T-helper 22 cell (primary cell): ENCODE measurements at regions not wholly inside any gene's neighbourhood (a gene's known extent, or its start where the extent isn't known, plus 50 kb on each side); places are given as distances from the start of the nearest gene placed in this dataset.

ENCODE experiments used
- DNase-seq: peaks from one replicate; pipeline ENCODE4 v3.0.0-alpha.2; 2020; ENCODE audit warnings: low read depth

- no peak for DNase-seq
Observed at GRCh38 chr14:100467046-100467750, 120.0 kb downstream of the BEGAIN start.

- DNase-seq, result no peak
Observed at GRCh38 chr14:100467939-100468338, 119.3 kb downstream of the BEGAIN start.

- no peak for DNase-seq
Observed at GRCh38 chr14:100468557-100468956, 118.7 kb downstream of the BEGAIN start.

- DNase-seq, result no peak
Observed at GRCh38 chr14:100469632-100470522, 117.3 kb downstream of the BEGAIN start.

- no peak for DNase-seq
Observed at GRCh38 chr14:100470523-100470897, 116.7 kb downstream of the BEGAIN start.

GRCh38 chr14:100471441-100472093, 115.7 kb downstream of the BEGAIN start:
- DNase-seq, result no peak

GRCh38 chr14:100472094-100472455, 115.1 kb downstream of the BEGAIN start:
- DNase-seq, result no peak

GRCh38 chr14:100472491-100472890, 114.7 kb downstream of the BEGAIN start:
- no peak for DNase-seq

GRCh38 chr14:100473249-100473648, 114.0 kb downstream of the BEGAIN start:
- DNase-seq, result no peak

- DNase-seq, result no peak
Observed at GRCh38 chr14:100474196-100474595, 113.0 kb downstream of the BEGAIN start.

- DNase-seq, result no peak
Observed at GRCh38 chr14:100475268-100475667, 111.9 kb downstream of the BEGAIN start.

- DNase-seq, result no peak
Observed at GRCh38 chr14:100476012-100476822, 111.0 kb downstream of the BEGAIN start.

GRCh38 chr14:100484531-100485267, 102.5 kb downstream of the BEGAIN start:
- DNase-seq, result no peak

- DNase-seq, result no peak
Observed at GRCh38 chr14:100486025-100486828, 101.0 kb downstream of the BEGAIN start.
